B cell (primary cell): ENCODE measurements at regions not wholly inside any gene's neighbourhood (a gene's known extent, or its start where the extent isn't known, plus 50 kb on each side); places are given as distances from the start of the nearest gene placed in this dataset.

ENCODE experiments used
- ATAC-seq: fragments of 200-7000 bp; cut with Tn5 transposase; one replicate; pipeline ENCODE4 v1.10.0; 2021; ENCODE audit warnings: low read depth, mild to moderate bottlenecking, moderate number of reproducible peaks, moderate library complexity
- CTCF ChIA-PET: fragments of 350-600 bp; sonication (Branson Sonifier 250); formaldehyde crosslinking; loops from one replicate; lab custom pipeline; 2021; ENCODE audit warnings: antibody characterized with exemption, inconsistent platforms; lab: Charles Lee
- POLR2A ChIA-PET: fragments of 350-600 bp; sonication (Branson Sonifier 250); formaldehyde crosslinking; loops from one replicate; lab custom pipeline; 2021; ENCODE audit warnings: antibody characterized with exemption; lab: Charles Lee
- DNase-seq: peaks from one replicate; pipeline ENCODE4 v3.0.0; 2013
- H2AFZ ChIP-seq: 2 replicates; pipeline ENCODE4 v1.6.1; 2012; ENCODE audit warnings: mild to moderate bottlenecking, low read depth, low read length; ENCODE audit not compliant: insufficient read depth, poor library complexity, severe bottlenecking
- H3K27ac ChIP-seq, 2 donors: 1 replicate in 1 of 2; 2 replicates in 1 of 2; pipeline ENCODE4 v1.5.1; 2012 to 2013; ENCODE audit warnings: low read length in 2 of 2, mild to moderate bottlenecking in 2 of 2, moderate library complexity in 1 of 2
- H3K27me3 ChIP-seq, 4 experiments: fragments of 200-600 bp in 1 of 4; sonication (generic) in 1 of 4; replicated peaks in 1 of 4; 1 replicate in 2 of 4; 2 replicates in 2 of 4; pipeline versions ENCODE4 v1.6.1 to v1.7.0; 2013 to 2016; ENCODE audit warnings: low read length in 3 of 4, mild to moderate bottlenecking in 2 of 4, mixed read lengths in 1 of 4, moderate library complexity in 1 of 4; ENCODE audit not compliant: insufficient read depth in 4 of 4, control insufficient read depth in 3 of 4; ENCODE audit errors: control extremely low read depth in 1 of 4
- H3K36me3 ChIP-seq, 2 experiments: replicated peaks in 1 of 2; 1 replicate in 1 of 2; 2 replicates in 1 of 2; pipeline versions ENCODE4 v1.6.1 to v1.7.1; 2013; ENCODE audit warnings: low read length in 1 of 2; ENCODE audit not compliant: insufficient read depth in 2 of 2, control insufficient read depth in 1 of 2; ENCODE audit errors: control extremely low read depth in 1 of 2, extremely low read depth in 1 of 2
- H3K4me1 ChIP-seq, 2 donors: fragments of 200-600 bp in 1 of 2; sonication (generic) in 1 of 2; 1 replicate in 1 of 2; 2 replicates in 1 of 2; pipeline versions ENCODE4 v1.5.1 to v1.6.1; 2013 to 2017; ENCODE audit warnings: low read length in 2 of 2; ENCODE audit not compliant: control insufficient read depth in 2 of 2, insufficient read depth in 2 of 2
- H3K4me2 ChIP-seq: replicated peaks from 2 replicates; pipeline ENCODE3; 2012; ENCODE audit warnings: mild to moderate bottlenecking, low read depth, low read length; ENCODE audit not compliant: poor library complexity, severe bottlenecking
- H3K4me3 ChIP-seq, 5 experiments: fragments of 200-600 bp in 1 of 5; sonication (generic) in 1 of 5; 1 replicate in 3 of 5; 2 replicates in 2 of 5; pipeline versions ENCODE4 v1.5.1 to v1.7.0; 2011 to 2016; ENCODE audit warnings: low read length in 4 of 5, mild to moderate bottlenecking in 4 of 5, low read depth in 2 of 5, control low read depth in 1 of 5, moderate library complexity in 1 of 5; ENCODE audit not compliant: insufficient read depth in 1 of 5; ENCODE audit errors: control extremely low read depth in 1 of 5, extremely low read depth in 1 of 5
- H3K79me2 ChIP-seq: fragments of 200-600 bp; sonication (generic); one replicate; pipeline ENCODE4 v1.6.0; 2016; ENCODE audit warnings: low read length; ENCODE audit not compliant: control insufficient read depth, insufficient read depth
- H3K9ac ChIP-seq: fragments of 200-600 bp; sonication (generic); 2 replicates; pipeline ENCODE4 v1.6.1; 2017; ENCODE audit warnings: mild to moderate bottlenecking, low read length, moderate library complexity
- H3K9me3 ChIP-seq, 3 donors: one replicate each; pipeline versions ENCODE4 v1.6.1 to v1.7.1; 2013; ENCODE audit warnings: low read length in 2 of 3; ENCODE audit not compliant: control insufficient read depth in 2 of 3, insufficient read depth in 1 of 3; ENCODE audit errors: control extremely low read depth in 1 of 3
- H4K20me1 ChIP-seq: 2 replicates; pipeline ENCODE4 v1.6.0; 2012; ENCODE audit warnings: mild to moderate bottlenecking, low read length; ENCODE audit not compliant: insufficient read depth, control insufficient read depth, poor library complexity, severe bottlenecking
- H3K27ac Mint-ChIP-seq: one replicate; pipeline ENCODE4 v1.8.0; 2021; ENCODE audit warnings: mixed read lengths
- H3K27me3 Mint-ChIP-seq: one replicate; pipeline ENCODE4 v1.8.0; 2021; ENCODE audit warnings: mixed read lengths
- H3K4me1 Mint-ChIP-seq: one replicate; pipeline ENCODE4 v1.8.0; 2021; ENCODE audit warnings: mixed read lengths
- H3K4me3 Mint-ChIP-seq: one replicate; pipeline ENCODE4 v1.8.0; 2021; ENCODE audit warnings: mixed read lengths
- H3K9me3 Mint-ChIP-seq: one replicate; pipeline ENCODE4 v1.8.0; 2022; ENCODE audit warnings: mixed read lengths; ENCODE audit not compliant: insufficient read depth
- CTCF ChIP-seq: fragments of 200-600 bp; IDR thresholded peaks from one replicate; pipeline ENCODE4 v1.8.0; 2022; ENCODE audit warnings: antibody characterized with exemption, mild to moderate bottlenecking
- EZH2 ChIP-seq: IDR thresholded peaks from 2 replicates; pipeline ENCODE4 v1.6.1; 2012; ENCODE audit warnings: borderline replicate concordance, low read depth, mild to moderate bottlenecking, moderate library complexity, low read length; ENCODE audit not compliant: insufficient read depth, poor library complexity, severe bottlenecking
- whole genome bisulfite sequencing: methylation state at CpG from one replicate; pipeline ENCODE4 v1.1.5; 2013; ENCODE audit warnings: missing lambda C conversion rate; ENCODE audit not compliant: insufficient coverage; 5-methylcytosine and 5-hydroxymethylcytosine counted together
- intact Hi-C: fragments of 100-400 bp; cut with micrococcal nuclease; formaldehyde crosslinking; loops from one replicate; pipeline ENCODE4 v1.10.0; 2022

DNA sequence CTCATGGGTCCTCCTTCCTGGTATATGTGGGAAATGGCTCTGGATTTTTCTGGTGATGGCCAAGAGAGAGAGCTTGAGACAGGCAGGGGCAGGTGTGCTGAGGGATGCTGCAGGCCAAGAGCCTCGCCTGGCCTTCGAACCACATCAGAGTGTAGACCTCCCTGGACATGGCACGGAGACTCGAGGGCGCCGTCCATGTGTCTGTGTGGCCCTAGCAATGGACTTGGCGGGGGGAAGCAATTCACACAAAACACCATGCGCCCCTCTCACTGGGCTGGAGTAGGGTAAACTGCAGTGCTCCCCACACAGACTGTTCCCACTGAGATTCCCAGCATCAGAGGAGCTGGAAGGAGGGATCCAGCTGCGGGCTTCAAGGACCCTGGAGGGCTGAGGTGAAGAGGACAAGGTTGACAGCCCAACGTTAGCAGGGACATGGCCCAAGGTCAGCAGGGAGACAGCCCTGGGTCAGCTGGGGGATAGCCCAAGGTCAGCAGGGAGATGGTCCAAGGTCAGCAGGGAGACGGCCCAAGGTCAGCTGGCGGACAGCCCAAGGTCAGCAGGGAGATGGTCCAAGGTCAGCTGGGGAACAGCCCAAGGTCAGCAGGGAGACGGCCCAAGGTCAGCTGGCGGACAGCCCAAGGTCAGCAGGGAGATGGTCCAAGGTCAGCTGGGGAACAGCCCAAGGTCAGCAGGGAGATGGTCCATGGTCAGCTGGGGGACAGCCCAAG lies 75.4 kb upstream of the HDAC4 start:
- Histone ChIP-seq H4K20me1 (no peaks in the 10 kb centered on the region), H3K36me3 (no peaks in the 10 kb centered on the region), H3K9ac (no peak overlapping the region), H3K4me2 (no peak overlapping the region), H2AFZ (no peak overlapping the region), H3K9me3 (no peaks in the 10 kb centered on the region), H3K27ac (no peak overlapping the region), H3K4me3 (no peak overlapping the region), H3K27me3 (no peaks in the 10 kb centered on the region), H3K4me1 (no peaks in the 10 kb centered on the region), H3K79me2 (no peaks in the 10 kb centered on the region)
- Mint-ChIP-seq H3K27me3 (peaks cover 7% of the 10 kb centered on the region), H3K27ac (no peak overlapping the region), H3K4me3 (no peak overlapping the region), H3K9me3 (no peaks in the 10 kb centered on the region), H3K4me1 (no peaks in the 10 kb centered on the region)
- DNase-seq (no peak), ATAC-seq (no peak)
- POLR2A ChIA-PET = no interaction called here
- 91% methylated on average over 13 of the region's 14 CpGs for WGBS
- CTCF ChIA-PET = no interaction called here
- intact Hi-C loops = no loop called here
- TF ChIP-seq EZH2 (no peak), CTCF (no peak)

- H3K4me2 ChIP-seq = no peak overlapping the region
- no peaks in the 10 kb centered on the region for H3K27me3 ChIP-seq
- peaks cover 7% of the 10 kb centered on the region for H3K27me3 Mint-ChIP-seq
- no peaks in the 10 kb centered on the region for H4K20me1 ChIP-seq
- no peaks in the 10 kb centered on the region for H3K36me3 ChIP-seq
- ChIA-PET POLR2A (no interaction called here), CTCF (no interaction called here)
- no peaks in the 10 kb centered on the region for H3K4me1 Mint-ChIP-seq
- intact Hi-C loops = no loop called here
- no peaks in the 10 kb centered on the region for H3K4me1 ChIP-seq
- no peaks in the 10 kb centered on the region for H3K9me3 ChIP-seq
- no peak overlapping the region for H3K4me3 ChIP-seq
- H3K9me3 Mint-ChIP-seq = no peaks in the 10 kb centered on the region
- H3K27ac Mint-ChIP-seq = no peak overlapping the region
- no peak for ATAC-seq
- WGBS = 75% methylated on average over 12 of the region's 13 CpGs
- H3K79me2 ChIP-seq = no peaks in the 10 kb centered on the region
- H2AFZ ChIP-seq = no peak overlapping the region
- no peak overlapping the region for H3K27ac ChIP-seq
- DNase-seq = no peak
- H3K9ac ChIP-seq = no peak overlapping the region
- no peak overlapping the region for H3K4me3 Mint-ChIP-seq
- TF ChIP-seq CTCF = no peak
- no peak for TF ChIP-seq EZH2
These were observed 74.6 kb upstream of the HDAC4 start for GRCh38 chr2:239475161-239476028.
